Stimulated activated CD4-positive, alpha-beta T cell treated with anti-CD3 and anti-CD28 coated beads, Interleukin-15, amount 100 ng/mL, for 1 hour (primary cell): ENCODE measurements at regions not wholly inside any gene's neighbourhood (a gene's known extent, or its start where the extent isn't known, plus 50 kb on each side); places are given as distances from the start of the nearest gene placed in this dataset.
"Not testable (repeated sequence)": the region's sequence is repeated elsewhere in the genome, so short reads cannot be mapped to it uniquely, and the experiment has no call there.

ENCODE experiments used
- DNase-seq, 2 donors: peaks; one replicate each; pipeline ENCODE4 v3.0.0-alpha.2; 2020; ENCODE audit warnings: low read depth in 1 of 2, low spot score in 1 of 2

- DNase-seq, result not testable (repeated sequence)
Measured at GRCh38 chr7:29696402-29696801, 109.9 kb upstream of the WIPF3 start.

- DNase-seq, result not testable (repeated sequence)
Measured at GRCh38 chr7:29699723-29700122, 106.6 kb upstream of the WIPF3 start.

GRCh38 chr7:29701540-29701939 lies 104.8 kb upstream of the WIPF3 start:
- not testable (repeated sequence) for DNase-seq

- not testable (repeated sequence) for DNase-seq
Measured at GRCh38 chr7:29703830-29704229, 102.5 kb upstream of the WIPF3 start.

- DNase-seq, result not testable (repeated sequence)
Measured at GRCh38 chr7:29709002-29709401, 97.3 kb upstream of the WIPF3 start.

GRCh38 chr7:29723127-29723526 lies 83.2 kb upstream of the WIPF3 start:
- DNase-seq, result not testable (repeated sequence)

- DNase-seq, result no peak
Measured at GRCh38 chr7:29723599-29723998, 82.7 kb upstream of the WIPF3 start.

- not testable (repeated sequence) for DNase-seq
Measured at GRCh38 chr7:29729534-29730165, 76.7 kb upstream of the WIPF3 start.

- no peak for DNase-seq
Measured at GRCh38 chr7:29734246-29734731, 72.0 kb upstream of the WIPF3 start.

GRCh38 chr7:29747645-29748245 lies 58.6 kb upstream of the WIPF3 start:
- not testable (repeated sequence) for DNase-seq

- DNase-seq, result no peak
Measured at GRCh38 chr7:29748286-29749099, 57.8 kb upstream of the WIPF3 start.

- DNase-seq, result no peak
Measured at GRCh38 chr7:29749701-29750321, 56.5 kb upstream of the WIPF3 start.

- not testable (repeated sequence) for DNase-seq
Measured at GRCh38 chr7:29750373-29750940, 55.9 kb upstream of the WIPF3 start.

GRCh38 chr7:29751012-29751411 lies 55.3 kb upstream of the WIPF3 start:
- DNase-seq, result not testable (repeated sequence)

- no peak for DNase-seq
Measured at GRCh38 chr7:29754874-29755490, 51.3 kb upstream of the WIPF3 start.
